Vagina (tissue), 2 donors: ENCODE measurements at regions not wholly inside any gene's neighbourhood (a gene's known extent, or its start where the extent isn't known, plus 50 kb on each side); places are given as distances from the start of the nearest gene placed in this dataset.

Source experiments
- DNase-seq, 2 donors: peaks; one replicate each; pipeline ENCODE4 v3.0.0-alpha.2; 2017; ENCODE audit errors: extremely low spot score in 2 of 2
- H3K27ac ChIP-seq: fragments of 200-600 bp; sonication (generic); one replicate; pipeline ENCODE4 v1.5.1; 2019
- H3K27me3 ChIP-seq: fragments of 200-600 bp; sonication (generic); one replicate; pipeline ENCODE4 v1.5.1; 2019
- H3K36me3 ChIP-seq, 2 donors: fragments of 200-600 bp; sonication (generic); one replicate each; pipeline ENCODE4 v1.5.1; 2017 to 2019
- H3K4me1 ChIP-seq: fragments of 200-600 bp; sonication (generic); one replicate; pipeline ENCODE4 v1.5.1; 2019
- H3K4me3 ChIP-seq, 2 donors: fragments of 200-600 bp; sonication (generic); 1 replicate in 1 of 2; 2 replicates in 1 of 2; pipeline ENCODE4 v1.5.1; 2016 to 2019
- H3K9me3 ChIP-seq: fragments of 200-600 bp; sonication (generic); one replicate; pipeline ENCODE4 v1.5.1; 2019
- CTCF ChIP-seq, 3 experiments: fragments of 450-650 bp in 2 of 3; fragments of 200-600 bp in 1 of 3; sonication (generic) in 1 of 3; IDR thresholded peaks; one replicate each; pipeline ENCODE4 v1.5.1; 2017 to 2019; ENCODE audit warnings: antibody characterized with exemption in 3 of 3, mild to moderate bottlenecking in 2 of 3, moderate library complexity in 2 of 3
- POLR2A ChIP-seq, 2 donors: fragments of 450-650 bp; IDR thresholded peaks; one replicate each; pipeline ENCODE4 v1.6.1; 2017; ENCODE audit warnings: antibody characterized with exemption in 2 of 2, mild to moderate bottlenecking in 2 of 2, moderate library complexity in 2 of 2
- POLR2AphosphoS5 ChIP-seq, 2 donors: sonication (generic); formaldehyde crosslinking; IDR thresholded peaks; one replicate each; pipeline ENCODE4 v1.9.0; 2017; ENCODE audit warnings: antibody characterized with exemption in 2 of 2, mild to moderate bottlenecking in 2 of 2, low read depth in 1 of 2; ENCODE audit not compliant: insufficient read depth in 1 of 2
- intact Hi-C: fragments of 100-400 bp; cut with DNase I; formaldehyde crosslinking; loops from one replicate; pipeline ENCODE4 v1.15.1; 2023

- no peaks in the 10 kb centered on the region for H3K36me3 ChIP-seq
- no peak overlapping the region for H3K27ac ChIP-seq
- no peaks in the 10 kb centered on the region for H3K4me1 ChIP-seq
- no peak overlapping the region for H3K4me3 ChIP-seq
- TF ChIP-seq POLR2A (IDR thresholded peaks at IDR 0.05) = no peak
- no peak for TF ChIP-seq POLR2AphosphoS5 (IDR thresholded peaks at IDR 0.05; ENCODE audit: insufficient read depth in 1 of 2, low read depth in 1 of 2)
- no peak for TF ChIP-seq CTCF (IDR thresholded peaks at IDR 0.05)
- intact Hi-C loops = no loop called here
- DNase-seq = no peak
- no peaks in the 10 kb centered on the region for H3K27me3 ChIP-seq
- H3K9me3 ChIP-seq = no peaks in the 10 kb centered on the region
These were observed 511.8 kb upstream of the LCORL start for GRCh38 chr4:18533262-18533775.

GRCh38 chr4:18531731-18532130 is 510.2 kb upstream of the LCORL start:
- no peaks in the 10 kb centered on the region for H3K27me3 ChIP-seq
- DNase-seq = no peak
- H3K36me3 ChIP-seq = no peaks in the 10 kb centered on the region
- H3K27ac ChIP-seq = no peak overlapping the region
- TF ChIP-seq POLR2AphosphoS5 (IDR thresholded peaks at IDR 0.05; ENCODE audit: insufficient read depth in 1 of 2, low read depth in 1 of 2) = no peak
- TF ChIP-seq POLR2A (IDR thresholded peaks at IDR 0.05) = no peak
- TF ChIP-seq CTCF (IDR thresholded peaks at IDR 0.05) = no peak
- H3K9me3 ChIP-seq = no peaks in the 10 kb centered on the region
- no peaks in the 10 kb centered on the region for H3K4me1 ChIP-seq
- intact Hi-C loops = no loop called here
- H3K4me3 ChIP-seq = no peak overlapping the region

GRCh38 chr4:18529482-18529881 is 507.9 kb upstream of the LCORL start:
- no peak overlapping the region for H3K27ac ChIP-seq
- H3K9me3 ChIP-seq = no peaks in the 10 kb centered on the region
- H3K4me3 ChIP-seq = no peak overlapping the region
- DNase-seq = no peak
- H3K27me3 ChIP-seq = no peaks in the 10 kb centered on the region
- no peaks in the 10 kb centered on the region for H3K4me1 ChIP-seq
- H3K36me3 ChIP-seq = no peaks in the 10 kb centered on the region
- intact Hi-C loops = no loop called here
- no peak for TF ChIP-seq CTCF (IDR thresholded peaks at IDR 0.05)
- no peak for TF ChIP-seq POLR2A (IDR thresholded peaks at IDR 0.05)
- TF ChIP-seq POLR2AphosphoS5 (IDR thresholded peaks at IDR 0.05; ENCODE audit: insufficient read depth in 1 of 2, low read depth in 1 of 2) = no peak

- Histone ChIP-seq H3K27me3 (no peaks in the 10 kb centered on the region), H3K36me3 (no peaks in the 10 kb centered on the region), H3K27ac (no peak overlapping the region), H3K4me1 (no peaks in the 10 kb centered on the region), H3K4me3 (no peak overlapping the region), H3K9me3 (no peaks in the 10 kb centered on the region)
- no peak for DNase-seq
- no peak for TF ChIP-seq POLR2AphosphoS5 (IDR thresholded peaks at IDR 0.05; ENCODE audit: insufficient read depth in 1 of 2, low read depth in 1 of 2)
- TF ChIP-seq POLR2A (IDR thresholded peaks at IDR 0.05) = no peak
- TF ChIP-seq CTCF (IDR thresholded peaks at IDR 0.05) = no peak
- intact Hi-C loops = no loop called here
These were observed 503.1 kb upstream of the LCORL start for GRCh38 chr4:18524667-18525066.

GRCh38 chr4:18518098-18518497 is 496.5 kb upstream of the LCORL start:
- H3K4me1 ChIP-seq = no peaks in the 10 kb centered on the region
- no peak overlapping the region for H3K4me3 ChIP-seq
- no peak for DNase-seq
- H3K27ac ChIP-seq = no peak overlapping the region
- TF ChIP-seq POLR2A (IDR thresholded peaks at IDR 0.05) = no peak
- no peak for TF ChIP-seq CTCF (IDR thresholded peaks at IDR 0.05)
- TF ChIP-seq POLR2AphosphoS5 (IDR thresholded peaks at IDR 0.05; ENCODE audit: insufficient read depth in 1 of 2, low read depth in 1 of 2) = no peak
- H3K9me3 ChIP-seq = no peaks in the 10 kb centered on the region
- H3K27me3 ChIP-seq = no peaks in the 10 kb centered on the region
- intact Hi-C loops = no loop called here
- H3K36me3 ChIP-seq = no peaks in the 10 kb centered on the region
